Gastroesophageal sphincter (tissue), 3 donors: ENCODE measurements at regions not wholly inside any gene's neighbourhood (a gene's known extent, or its start where the extent isn't known, plus 50 kb on each side); places are given as distances from the start of the nearest gene placed in this dataset.

Experiments
- EP300 ChIP-seq: sonication (generic); formaldehyde crosslinking; IDR thresholded peaks from one replicate; pipeline ENCODE4 v1.6.1; 2017; ENCODE audit warnings: antibody characterized with exemption, mild to moderate bottlenecking
- POLR2A ChIP-seq, 2 donors: fragments of 450-650 bp; IDR thresholded peaks; one replicate each; pipeline ENCODE4 v1.6.1; 2017; ENCODE audit warnings: antibody characterized with exemption in 2 of 2, mild to moderate bottlenecking in 2 of 2, moderate library complexity in 1 of 2
- POLR2AphosphoS5 ChIP-seq: sonication (generic); formaldehyde crosslinking; IDR thresholded peaks from one replicate; pipeline ENCODE4 v1.6.1; 2017; ENCODE audit warnings: antibody characterized with exemption
- TF ChIP-seq, protein P1 (sequence below), 4 experiments: fragments of 200-600 bp in 2 of 4; fragments of 450-650 bp in 2 of 4; sonication (generic) in 1 of 4; IDR thresholded peaks; one replicate each; pipeline ENCODE4 v1.5.1; 2017 to 2019; ENCODE audit warnings: antibody characterized with exemption in 4 of 4, mild to moderate bottlenecking in 2 of 4, moderate library complexity in 2 of 4

- TF ChIP-seq, protein P1, sequence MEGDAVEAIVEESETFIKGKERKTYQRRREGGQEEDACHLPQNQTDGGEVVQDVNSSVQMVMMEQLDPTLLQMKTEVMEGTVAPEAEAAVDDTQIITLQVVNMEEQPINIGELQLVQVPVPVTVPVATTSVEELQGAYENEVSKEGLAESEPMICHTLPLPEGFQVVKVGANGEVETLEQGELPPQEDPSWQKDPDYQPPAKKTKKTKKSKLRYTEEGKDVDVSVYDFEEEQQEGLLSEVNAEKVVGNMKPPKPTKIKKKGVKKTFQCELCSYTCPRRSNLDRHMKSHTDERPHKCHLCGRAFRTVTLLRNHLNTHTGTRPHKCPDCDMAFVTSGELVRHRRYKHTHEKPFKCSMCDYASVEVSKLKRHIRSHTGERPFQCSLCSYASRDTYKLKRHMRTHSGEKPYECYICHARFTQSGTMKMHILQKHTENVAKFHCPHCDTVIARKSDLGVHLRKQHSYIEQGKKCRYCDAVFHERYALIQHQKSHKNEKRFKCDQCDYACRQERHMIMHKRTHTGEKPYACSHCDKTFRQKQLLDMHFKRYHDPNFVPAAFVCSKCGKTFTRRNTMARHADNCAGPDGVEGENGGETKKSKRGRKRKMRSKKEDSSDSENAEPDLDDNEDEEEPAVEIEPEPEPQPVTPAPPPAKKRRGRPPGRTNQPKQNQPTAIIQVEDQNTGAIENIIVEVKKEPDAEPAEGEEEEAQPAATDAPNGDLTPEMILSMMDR (IDR thresholded peaks at IDR 0.05) = peak in 3 of 4 experiments; percentile 99 to 100 (median 100)
- no peak for TF ChIP-seq POLR2A (IDR thresholded peaks at IDR 0.05)
- TF ChIP-seq EP300 = no peak
- no peak for TF ChIP-seq POLR2AphosphoS5
Measured at GRCh38 chr16:85420501-85421337, 192.4 kb upstream of the GSE1 start.
